ENCODE measurements at regions not wholly inside any gene's neighbourhood (a gene's known extent, or its start where the extent isn't known, plus 50 kb on each side); places are given as distances from the start of the nearest gene placed in this dataset.

DNA sequence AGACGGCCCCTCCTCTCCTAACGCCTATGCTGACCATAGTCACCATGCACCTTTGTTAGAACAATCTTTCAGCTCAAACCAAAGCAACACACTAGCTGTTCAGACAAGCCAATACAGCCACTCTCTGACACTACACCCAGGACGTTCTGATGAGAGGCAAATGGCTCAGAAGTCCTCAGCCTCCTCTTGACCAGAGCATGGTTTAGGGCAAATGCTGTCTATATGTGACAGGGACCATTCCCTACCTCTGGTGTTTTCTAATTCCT lies 264.8 kb upstream of the HES1 start:
- TF ChIP-seq, protein P1, sequence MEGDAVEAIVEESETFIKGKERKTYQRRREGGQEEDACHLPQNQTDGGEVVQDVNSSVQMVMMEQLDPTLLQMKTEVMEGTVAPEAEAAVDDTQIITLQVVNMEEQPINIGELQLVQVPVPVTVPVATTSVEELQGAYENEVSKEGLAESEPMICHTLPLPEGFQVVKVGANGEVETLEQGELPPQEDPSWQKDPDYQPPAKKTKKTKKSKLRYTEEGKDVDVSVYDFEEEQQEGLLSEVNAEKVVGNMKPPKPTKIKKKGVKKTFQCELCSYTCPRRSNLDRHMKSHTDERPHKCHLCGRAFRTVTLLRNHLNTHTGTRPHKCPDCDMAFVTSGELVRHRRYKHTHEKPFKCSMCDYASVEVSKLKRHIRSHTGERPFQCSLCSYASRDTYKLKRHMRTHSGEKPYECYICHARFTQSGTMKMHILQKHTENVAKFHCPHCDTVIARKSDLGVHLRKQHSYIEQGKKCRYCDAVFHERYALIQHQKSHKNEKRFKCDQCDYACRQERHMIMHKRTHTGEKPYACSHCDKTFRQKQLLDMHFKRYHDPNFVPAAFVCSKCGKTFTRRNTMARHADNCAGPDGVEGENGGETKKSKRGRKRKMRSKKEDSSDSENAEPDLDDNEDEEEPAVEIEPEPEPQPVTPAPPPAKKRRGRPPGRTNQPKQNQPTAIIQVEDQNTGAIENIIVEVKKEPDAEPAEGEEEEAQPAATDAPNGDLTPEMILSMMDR (IDR thresholded peaks at IDR 0.05), result no peak
- no peak for TF ChIP-seq EP300 (IDR thresholded peaks at IDR 0.05)
- no peak for TF ChIP-seq POLR2A (IDR thresholded peaks at IDR 0.05)
